GM21576 (cell line): ENCODE measurements at regions not wholly inside any gene's neighbourhood (a gene's known extent, or its start where the extent isn't known, plus 50 kb on each side); places are given as distances from the start of the nearest gene placed in this dataset.
"Not testable (repeated sequence)": the region's sequence is repeated elsewhere in the genome, so short reads cannot be mapped to it uniquely, and the experiment has no call there.

ENCODE experiments used
- ATAC-seq: cut with Tn5 transposase; IDR thresholded peaks from one replicate; pipeline ENCODE4 v1.9.1; 2021; ENCODE audit warnings: mild to moderate bottlenecking, moderate library complexity; ENCODE audit not compliant: unreplicated experiment

- ATAC-seq: no peak
Measured at GRCh38 chr4:156553659-156554058, 417.9 kb downstream of the PDGFC start.

- no peak for ATAC-seq
Measured at GRCh38 chr4:156547891-156548290, 423.7 kb downstream of the PDGFC start.

DNA sequence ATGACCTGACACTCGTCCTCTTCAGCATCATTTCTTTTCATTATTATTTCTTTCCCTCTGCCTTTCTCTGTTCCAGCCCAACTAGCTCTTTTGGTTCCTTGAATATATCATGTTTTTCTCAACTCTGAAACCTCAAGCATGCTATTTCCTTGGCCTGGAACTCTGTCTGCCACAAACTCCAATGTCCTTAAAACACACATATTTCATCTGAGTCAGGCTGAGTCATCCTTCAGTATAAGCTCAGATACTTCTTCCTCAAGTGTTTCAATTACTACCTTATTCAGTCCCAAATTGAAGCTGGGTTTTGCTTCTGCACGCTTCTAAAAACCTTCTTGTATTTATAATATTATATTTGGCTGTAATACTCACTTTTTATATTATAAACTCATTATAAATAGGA, 424.2 kb downstream of the PDGFC start:
- no peak for ATAC-seq

DNA sequence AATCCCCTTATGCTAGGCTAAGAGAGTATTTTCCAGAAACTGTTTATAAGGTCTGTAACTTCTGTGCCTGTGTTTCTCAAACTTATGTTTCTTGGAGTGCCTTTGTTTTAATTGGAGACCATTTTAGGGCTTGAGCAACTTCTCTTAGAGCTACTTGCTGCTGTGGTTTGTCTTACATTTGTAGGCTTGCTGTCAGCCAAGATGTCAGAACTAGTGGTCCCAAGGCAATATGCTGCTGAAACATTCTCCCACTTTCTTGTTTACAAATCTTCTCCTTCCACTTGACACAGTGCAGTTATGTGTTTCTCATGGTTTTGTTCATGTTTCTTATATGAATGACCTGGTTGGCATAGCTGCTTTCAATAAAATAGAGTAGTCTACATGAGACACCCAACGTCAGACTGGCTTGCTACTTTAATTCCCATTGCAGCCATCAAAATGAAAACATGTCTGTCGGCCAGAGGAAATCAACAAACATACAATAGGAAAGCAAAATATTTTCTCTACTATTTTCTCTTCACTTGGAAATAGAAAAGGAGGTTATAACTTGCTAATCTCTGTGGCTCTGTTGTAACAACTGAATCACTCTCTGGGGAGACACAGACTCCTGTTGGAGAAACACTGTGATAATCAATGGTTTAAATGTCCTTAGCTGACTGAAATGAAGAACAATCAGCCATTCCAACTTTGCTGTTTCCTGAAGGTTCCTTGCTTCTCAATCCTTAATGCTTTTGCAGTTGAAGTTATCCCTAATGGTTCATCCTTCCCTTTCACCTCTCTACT, 426.4 kb downstream of the PDGFC start:
- ATAC-seq: no peak

DNA sequence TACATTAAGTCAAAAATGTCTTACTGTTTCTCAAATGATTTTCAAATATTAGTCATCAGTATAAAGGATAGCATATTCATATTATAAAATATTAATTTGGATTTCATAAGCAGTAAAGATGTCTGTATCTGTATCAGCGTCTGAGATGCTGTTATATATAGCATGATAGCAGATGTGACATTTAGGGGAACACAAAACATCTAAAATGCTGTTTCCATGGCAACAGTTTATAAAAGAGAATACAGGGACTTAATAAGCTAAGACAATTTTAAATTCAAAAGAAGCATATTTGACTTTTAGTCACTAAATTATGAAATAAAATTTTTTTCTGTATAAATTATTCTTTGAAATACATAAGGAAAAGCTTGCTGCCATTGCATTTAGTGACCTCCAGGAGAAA, 432.2 kb downstream of the PDGFC start:
- ATAC-seq: no peak

- no peak for ATAC-seq
Measured at GRCh38 chr4:156538651-156539257, 432.8 kb downstream of the PDGFC start.

- ATAC-seq: no peak
Measured at GRCh38 chr4:156538210-156538609, 433.4 kb downstream of the PDGFC start.

GRCh38 chr4:156537286-156537685, 434.3 kb downstream of the PDGFC start:
- ATAC-seq: no peak

- no peak for ATAC-seq
Measured at GRCh38 chr4:156536661-156537060, 434.9 kb downstream of the PDGFC start.

DNA sequence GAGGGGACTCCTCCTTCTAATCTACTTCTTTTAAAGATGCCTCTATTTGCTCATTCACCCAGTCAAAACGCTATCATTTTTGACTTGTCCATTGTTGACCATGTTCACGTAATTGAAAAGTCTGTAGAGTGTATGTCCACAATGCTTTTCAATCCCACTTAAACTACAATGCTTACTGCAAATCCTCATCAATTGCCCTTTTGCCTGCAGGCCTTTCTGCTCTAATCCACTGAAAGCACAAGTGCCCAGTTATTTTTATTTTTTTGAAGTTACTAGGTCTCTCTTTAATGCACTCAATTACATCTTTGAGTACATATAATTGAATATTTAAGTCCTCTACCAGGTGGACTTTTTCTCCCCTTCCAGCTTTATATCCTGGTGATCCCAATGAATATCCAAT, 437.4 kb downstream of the PDGFC start:
- no peak for ATAC-seq

- ATAC-seq: no peak
Measured at GRCh38 chr4:156528216-156528615, 443.4 kb downstream of the PDGFC start.

GRCh38 chr4:156527237-156527993, 444.2 kb downstream of the PDGFC start:
- ATAC-seq: no peak

GRCh38 chr4:156523991-156524390, 447.6 kb downstream of the PDGFC start:
- no peak for ATAC-seq

DNA sequence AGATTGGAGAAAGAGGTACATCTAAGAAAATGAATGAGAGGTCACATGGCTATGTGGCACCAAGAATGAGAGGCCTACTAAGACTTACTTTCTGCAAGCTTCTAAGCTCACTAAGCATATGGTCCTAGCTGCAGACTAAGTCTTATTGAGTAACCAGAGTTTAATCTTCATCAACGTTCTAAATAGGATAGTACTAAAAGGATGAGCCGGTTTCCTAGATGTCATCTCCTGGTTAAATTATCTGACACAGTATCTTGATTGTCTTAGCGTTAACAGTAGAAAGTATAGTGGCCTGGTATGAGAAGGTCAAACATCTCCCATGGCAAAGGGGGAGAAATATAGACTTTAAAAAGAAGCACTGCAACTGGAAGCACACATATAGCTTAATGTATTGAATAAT, 448.1 kb downstream of the PDGFC start:
- ATAC-seq: no peak

DNA sequence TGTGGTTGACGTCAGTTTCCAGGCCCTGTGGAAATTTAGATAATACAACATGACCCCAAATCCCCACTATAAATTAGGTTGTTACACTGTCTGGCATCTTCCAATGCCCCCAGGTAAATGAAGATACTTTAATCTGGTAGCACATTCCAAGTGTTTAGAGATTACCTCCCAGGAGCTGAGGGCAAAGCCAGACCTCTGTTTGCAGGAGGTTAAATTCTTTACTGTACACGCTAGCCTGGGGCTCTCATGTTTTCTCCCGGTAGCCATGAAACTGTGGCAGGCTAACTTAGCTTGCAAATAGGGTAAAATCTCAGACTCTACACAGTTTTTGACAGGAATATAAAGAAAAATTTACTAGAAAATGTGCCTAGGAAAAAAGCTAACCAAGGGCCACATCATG, 450.0 kb downstream of the PDGFC start:
- no peak for ATAC-seq

- ATAC-seq: no peak
Measured at GRCh38 chr4:156517956-156518355, 453.6 kb downstream of the PDGFC start.

DNA sequence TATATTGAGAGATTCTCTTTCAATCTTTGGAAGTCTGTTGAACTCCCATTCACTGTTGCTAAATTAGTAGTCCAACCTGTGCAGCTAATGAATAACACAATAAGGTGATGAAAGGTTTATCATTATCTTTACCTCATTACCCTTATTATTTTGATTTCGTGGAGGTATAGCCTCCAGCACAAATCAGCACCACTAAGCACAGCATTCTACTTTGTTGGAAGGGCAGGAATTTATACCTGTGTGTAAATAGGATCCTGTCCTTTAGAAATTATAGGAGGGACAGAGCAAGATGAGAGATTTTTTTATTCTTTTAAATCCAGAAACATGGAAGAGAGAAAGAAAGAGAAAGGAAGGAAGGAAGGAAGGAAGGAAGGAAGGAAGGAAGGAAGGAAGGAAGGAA, 454.1 kb downstream of the PDGFC start:
- ATAC-seq: no peak

DNA sequence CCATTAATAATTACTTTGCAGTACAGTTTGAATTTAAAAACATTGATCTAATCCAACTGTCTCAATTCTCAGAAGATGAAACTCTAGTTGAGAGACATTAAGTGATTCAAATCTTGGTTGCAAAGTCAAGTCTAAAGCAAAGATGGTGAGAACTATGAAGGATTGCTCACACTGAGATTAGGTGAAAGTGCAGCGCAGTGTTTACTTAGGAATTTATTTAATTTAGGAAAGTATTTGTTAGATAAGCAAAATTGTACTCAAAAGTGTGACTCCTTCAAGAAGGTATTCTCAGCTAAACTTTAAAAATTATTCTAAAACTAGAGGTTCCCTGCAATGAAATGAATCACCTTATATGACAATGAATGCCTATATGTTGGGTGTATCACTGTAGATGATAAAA, 454.9 kb downstream of the PDGFC start:
- no peak for ATAC-seq

DNA sequence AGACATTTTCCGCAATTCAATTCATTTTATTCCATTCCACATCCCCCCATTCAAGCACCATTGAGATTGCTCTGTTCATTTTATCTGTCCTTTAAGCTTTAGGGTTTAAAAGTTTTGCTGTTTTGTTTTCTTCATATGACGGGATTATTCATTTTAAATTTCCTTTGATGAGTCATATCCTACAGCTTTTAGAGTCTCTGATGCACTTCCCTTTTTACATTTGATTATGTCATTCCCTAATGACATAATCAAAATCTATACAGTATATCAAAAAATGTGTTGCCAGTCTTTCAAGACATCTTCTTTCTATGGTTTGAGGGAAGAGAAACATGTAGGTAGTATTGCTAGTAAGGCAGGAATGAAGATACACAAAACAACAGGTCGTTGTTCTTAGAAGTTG, 456.3 kb downstream of the PDGFC start:
- ATAC-seq: no peak

GRCh38 chr4:156512622-156513021, 459.0 kb downstream of the PDGFC start:
- no peak for ATAC-seq

GRCh38 chr4:156509921-156510320, 461.7 kb downstream of the PDGFC start:
- ATAC-seq: not testable (repeated sequence)

DNA sequence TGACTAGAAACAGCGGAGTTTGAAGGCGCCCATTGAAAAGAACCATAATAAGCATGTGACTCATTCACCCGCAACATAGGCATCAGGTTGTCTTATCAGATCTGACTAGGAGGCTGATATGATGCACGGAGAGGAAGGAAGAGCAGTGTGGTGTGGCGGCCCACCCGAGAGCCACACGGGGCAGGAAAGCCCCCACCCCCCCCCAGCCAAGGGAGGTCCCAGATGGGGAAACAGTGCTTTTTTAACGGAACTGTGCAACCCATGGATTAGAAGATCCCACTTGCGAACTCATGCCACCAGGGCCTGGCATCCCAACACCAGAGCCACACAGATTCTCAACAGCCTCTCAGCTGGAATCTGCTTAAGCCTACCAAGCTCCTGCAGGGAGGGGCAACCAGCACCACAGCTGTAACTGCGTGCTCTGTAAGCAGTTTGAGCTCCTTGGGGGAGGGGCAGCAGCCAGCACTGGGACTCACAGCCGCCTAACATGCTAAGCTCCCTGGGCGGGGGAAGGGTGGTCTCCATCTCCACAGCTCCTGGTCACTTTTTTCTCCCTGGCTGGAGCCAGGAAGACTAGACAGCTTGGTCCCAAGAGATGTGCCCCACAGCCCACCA, 466.2 kb downstream of the PDGFC start:
- no peak for ATAC-seq
